ENCODE measurements at regions not wholly inside any gene's neighbourhood (a gene's known extent, or its start where the extent isn't known, plus 50 kb on each side); places are given as distances from the start of the nearest gene placed in this dataset.

GRCh38 chr12:40168001-40168400 lies 56.8 kb upstream of the LRRK2 start:
- Histone ChIP-seq H3K36me3 (ENCODE audit: low read depth) (no peaks in the 10 kb centered on the region), H3K9me3 (ENCODE audit: severe bottlenecking) (no peaks in the 10 kb centered on the region), H3K27ac (ENCODE audit: poor library complexity, severe bottlenecking) (no peak overlapping the region), H3K4me3 (ENCODE audit: severe bottlenecking) (no peak overlapping the region), H3K27me3 (ENCODE audit: insufficient read depth, poor library complexity, severe bottlenecking) (no peaks in the 10 kb centered on the region), H3K4me1 (ENCODE audit: insufficient read depth, poor library complexity, severe bottlenecking) (no peaks in the 10 kb centered on the region)
- DNase-seq (ENCODE audit: low spot score) (no peak), ATAC-seq (ENCODE audit: low read depth) (no peak)
- no peak for TF ChIP-seq CTCF (IDR thresholded peaks at IDR 0.05; ENCODE audit: poor library complexity, severe bottlenecking)

DNA sequence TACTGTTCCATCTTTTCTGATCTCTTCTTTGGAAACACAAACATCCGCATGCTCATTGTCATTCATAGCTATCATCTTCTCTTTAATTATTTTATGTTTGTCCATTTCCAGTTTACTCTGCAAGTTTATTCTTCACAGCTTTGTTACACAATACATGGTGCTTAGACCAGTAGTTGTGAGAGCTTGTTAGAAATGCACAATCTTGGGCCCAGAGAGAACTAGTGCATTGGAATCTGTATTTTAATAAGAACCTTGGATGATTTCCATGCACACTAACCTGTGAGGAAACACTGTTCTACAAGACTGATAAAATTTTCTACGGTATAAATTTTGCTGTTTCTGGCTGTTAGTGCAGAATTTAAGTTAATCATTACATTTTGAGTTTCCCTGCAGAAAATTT lies 59.3 kb upstream of the SLC2A13 start:
- Histone ChIP-seq H3K27ac (ENCODE audit: poor library complexity, severe bottlenecking) (no peak overlapping the region), H3K27me3 (ENCODE audit: insufficient read depth, poor library complexity, severe bottlenecking) (no peaks in the 10 kb centered on the region), H3K4me3 (ENCODE audit: severe bottlenecking) (no peak overlapping the region), H3K36me3 (ENCODE audit: low read depth) (no peaks in the 10 kb centered on the region), H3K4me1 (ENCODE audit: insufficient read depth, poor library complexity, severe bottlenecking) (no peaks in the 10 kb centered on the region), H3K9me3 (ENCODE audit: severe bottlenecking) (no peaks in the 10 kb centered on the region)
- no peak for TF ChIP-seq CTCF (IDR thresholded peaks at IDR 0.05; ENCODE audit: poor library complexity, severe bottlenecking)
- ATAC-seq (ENCODE audit: low read depth) (no peak), DNase-seq (ENCODE audit: low spot score) (no peak)

GRCh38 chr12:40164034-40164433 lies 58.2 kb upstream of the SLC2A13 start:
- no peak for TF ChIP-seq CTCF (IDR thresholded peaks at IDR 0.05; ENCODE audit: poor library complexity, severe bottlenecking)
- Histone ChIP-seq H3K36me3 (ENCODE audit: low read depth) (no peaks in the 10 kb centered on the region), H3K27me3 (ENCODE audit: insufficient read depth, poor library complexity, severe bottlenecking) (no peaks in the 10 kb centered on the region), H3K4me3 (ENCODE audit: severe bottlenecking) (no peak overlapping the region), H3K4me1 (ENCODE audit: insufficient read depth, poor library complexity, severe bottlenecking) (peaks cover 5% of the 10 kb centered on the region), H3K27ac (ENCODE audit: poor library complexity, severe bottlenecking) (no peak overlapping the region), H3K9me3 (ENCODE audit: severe bottlenecking) (no peaks in the 10 kb centered on the region)
- ATAC-seq (ENCODE audit: low read depth), result no peak
- no peak for DNase-seq (ENCODE audit: low spot score)

- Histone ChIP-seq H3K36me3 (ENCODE audit: low read depth) (no peaks in the 10 kb centered on the region), H3K27ac (ENCODE audit: poor library complexity, severe bottlenecking) (no peak overlapping the region), H3K9me3 (ENCODE audit: severe bottlenecking) (no peaks in the 10 kb centered on the region), H3K4me3 (ENCODE audit: severe bottlenecking) (no peak overlapping the region), H3K27me3 (ENCODE audit: insufficient read depth, poor library complexity, severe bottlenecking) (no peaks in the 10 kb centered on the region), H3K4me1 (ENCODE audit: insufficient read depth, poor library complexity, severe bottlenecking) (peaks cover 15% of the 10 kb centered on the region)
- DNase-seq (ENCODE audit: low spot score) (no peak), ATAC-seq (ENCODE audit: low read depth) (no peak)
- no peak for TF ChIP-seq CTCF (IDR thresholded peaks at IDR 0.05; ENCODE audit: poor library complexity, severe bottlenecking)
Measured at GRCh38 chr12:40162033-40162432, 56.2 kb upstream of the SLC2A13 start.

DNA sequence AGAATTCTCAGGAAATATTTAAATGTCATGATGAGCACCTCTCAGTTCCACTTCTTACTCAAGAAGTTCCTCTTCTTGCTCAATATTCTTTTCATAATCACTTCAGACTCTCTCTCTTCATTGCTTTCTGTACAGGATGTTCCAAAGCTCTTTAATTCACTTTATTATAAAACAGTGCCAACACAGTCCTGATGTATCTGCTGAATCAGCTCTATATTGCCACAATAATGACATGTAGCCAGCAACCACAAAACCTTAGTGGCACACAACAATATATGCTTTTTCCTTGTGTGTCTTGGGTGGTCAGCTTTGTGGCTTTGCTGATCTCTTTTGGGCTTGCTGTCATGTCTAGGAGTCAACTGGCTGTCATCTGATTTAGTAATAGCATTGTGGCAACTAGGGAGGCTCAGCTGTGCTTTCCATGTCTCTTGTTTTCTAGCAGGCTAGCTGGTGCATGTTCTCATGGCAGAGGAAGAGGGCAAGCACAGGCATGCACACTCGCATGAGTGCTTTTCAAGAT lies 52.8 kb upstream of the SLC2A13 start:
- peak overlapping the region; percentile 50 for H3K27ac ChIP-seq (ENCODE audit: poor library complexity, severe bottlenecking)
- H3K27me3 ChIP-seq (ENCODE audit: insufficient read depth, poor library complexity, severe bottlenecking), result no peaks in the 10 kb centered on the region
- DNase-seq (ENCODE audit: low spot score) (peak; percentile 54), ATAC-seq (ENCODE audit: low read depth) (peak; percentile 97)
- TF ChIP-seq CTCF (IDR thresholded peaks at IDR 0.05; ENCODE audit: poor library complexity, severe bottlenecking), result no peak
- no peaks in the 10 kb centered on the region for H3K36me3 ChIP-seq (ENCODE audit: low read depth)
- peaks cover 15% of the 10 kb centered on the region for H3K4me1 ChIP-seq (ENCODE audit: insufficient read depth, poor library complexity, severe bottlenecking)
- no peaks in the 10 kb centered on the region for H3K9me3 ChIP-seq (ENCODE audit: severe bottlenecking)
- H3K4me3 ChIP-seq (ENCODE audit: severe bottlenecking), result no peak overlapping the region
